ENCODE measurements at regions not wholly inside any gene's neighbourhood (a gene's known extent, or its start where the extent isn't known, plus 50 kb on each side); places are given as distances from the start of the nearest gene placed in this dataset.
"Not testable (repeated sequence)": the region's sequence is repeated elsewhere in the genome, so short reads cannot be mapped to it uniquely, and the experiment has no call there.

GRCh38 chr12:47311568-47311967, 231.8 kb upstream of the AMIGO2 start:
- Mint-ChIP-seq H3K4me1 (ENCODE audit: unreplicated experiment) (peaks cover 5% of the 10 kb centered on the region), H3K4me3 (ENCODE audit: unreplicated experiment) (no peak overlapping the region), H3K27me3 (ENCODE audit: unreplicated experiment) (no peaks in the 10 kb centered on the region), H3K9me3 (ENCODE audit: unreplicated experiment) (peaks cover 3% of the 10 kb centered on the region), H3K36me3 (ENCODE audit: unreplicated experiment) (no peaks in the 10 kb centered on the region), H3K27ac (ENCODE audit: unreplicated experiment) (no peak overlapping the region)
- no peak for DNase-seq (ENCODE audit: extremely low spot score, unreplicated experiment)
- no peak for TF ChIP-seq CTCF (IDR thresholded peaks at IDR 0.05)

- Mint-ChIP-seq H3K4me1 (ENCODE audit: unreplicated experiment) (peaks cover 2% of the 10 kb centered on the region), H3K27me3 (ENCODE audit: unreplicated experiment) (no peaks in the 10 kb centered on the region), H3K27ac (ENCODE audit: unreplicated experiment) (no peak overlapping the region), H3K9me3 (ENCODE audit: unreplicated experiment) (peaks cover 3% of the 10 kb centered on the region), H3K4me3 (ENCODE audit: unreplicated experiment) (no peak overlapping the region), H3K36me3 (ENCODE audit: unreplicated experiment) (no peaks in the 10 kb centered on the region)
- TF ChIP-seq CTCF (IDR thresholded peaks at IDR 0.05): no peak
- no peak for DNase-seq (ENCODE audit: extremely low spot score, unreplicated experiment)
Measured at GRCh38 chr12:47311010-47311409, 231.3 kb upstream of the AMIGO2 start.

- Mint-ChIP-seq H3K36me3 (ENCODE audit: unreplicated experiment) (no peaks in the 10 kb centered on the region), H3K27ac (ENCODE audit: unreplicated experiment) (no peak overlapping the region), H3K9me3 (ENCODE audit: unreplicated experiment) (peaks cover 3% of the 10 kb centered on the region), H3K4me1 (ENCODE audit: unreplicated experiment) (peaks cover 3% of the 10 kb centered on the region), H3K4me3 (ENCODE audit: unreplicated experiment) (no peak overlapping the region), H3K27me3 (ENCODE audit: unreplicated experiment) (no peaks in the 10 kb centered on the region)
- no peak for TF ChIP-seq CTCF (IDR thresholded peaks at IDR 0.05)
- DNase-seq (ENCODE audit: extremely low spot score, unreplicated experiment): no peak
Measured at GRCh38 chr12:47308672-47309071, 228.9 kb upstream of the AMIGO2 start.

GRCh38 chr12:47307680-47308399, 228.1 kb upstream of the AMIGO2 start:
- peaks cover 12% of the 10 kb centered on the region for H3K4me1 Mint-ChIP-seq (ENCODE audit: unreplicated experiment)
- no peaks in the 10 kb centered on the region for H3K36me3 Mint-ChIP-seq (ENCODE audit: unreplicated experiment)
- no peak overlapping the region for H3K27ac Mint-ChIP-seq (ENCODE audit: unreplicated experiment)
- no peak overlapping the region for H3K4me3 Mint-ChIP-seq (ENCODE audit: unreplicated experiment)
- no peak for DNase-seq (ENCODE audit: extremely low spot score, unreplicated experiment)
- TF ChIP-seq CTCF (IDR thresholded peaks at IDR 0.05): peak; percentile 73
- H3K27me3 Mint-ChIP-seq (ENCODE audit: unreplicated experiment): no peaks in the 10 kb centered on the region
- peaks cover 3% of the 10 kb centered on the region for H3K9me3 Mint-ChIP-seq (ENCODE audit: unreplicated experiment)

- not testable (repeated sequence) for H3K9me3 Mint-ChIP-seq (ENCODE audit: unreplicated experiment); DNase-seq (ENCODE audit: extremely low spot score, unreplicated experiment); H3K27me3 Mint-ChIP-seq (ENCODE audit: unreplicated experiment); H3K4me3 Mint-ChIP-seq (ENCODE audit: unreplicated experiment); H3K27ac Mint-ChIP-seq (ENCODE audit: unreplicated experiment); H3K36me3 Mint-ChIP-seq (ENCODE audit: unreplicated experiment)
- peaks cover 17% of the 10 kb centered on the region for H3K4me1 Mint-ChIP-seq (ENCODE audit: unreplicated experiment)
Measured at GRCh38 chr12:47306773-47307679, 227.3 kb upstream of the AMIGO2 start.
